Tibial nerve (tissue), 4 donors: ENCODE measurements at regions not wholly inside any gene's neighbourhood (a gene's known extent, or its start where the extent isn't known, plus 50 kb on each side); places are given as distances from the start of the nearest gene placed in this dataset.

Experiments
- DNase-seq, 2 donors: peaks; one replicate each; pipeline ENCODE4 v3.0.0-alpha.2; 2019; ENCODE audit warnings: low spot score in 2 of 2
- H3K27ac ChIP-seq, 4 donors: fragments of 200-600 bp; sonication (generic) in 3 of 4; one replicate each; pipeline ENCODE4 v1.5.1; 2017 to 2019; ENCODE audit warnings: mild to moderate bottlenecking in 1 of 4
- H3K27me3 ChIP-seq, 2 donors: fragments of 200-600 bp; sonication (generic) in 1 of 2; one replicate each; pipeline versions ENCODE4 v1.5.1 to v1.6.0; 2017 to 2019
- H3K36me3 ChIP-seq, 3 donors: fragments of 200-600 bp; sonication (generic); one replicate each; pipeline ENCODE4 v1.5.1; 2018 to 2019
- H3K4me1 ChIP-seq, 4 donors: fragments of 200-600 bp; sonication (generic) in 3 of 4; one replicate each; pipeline ENCODE4 v1.5.1; 2017 to 2019
- H3K4me3 ChIP-seq, 4 donors: fragments of 200-600 bp; sonication (generic) in 3 of 4; one replicate each; pipeline ENCODE4 v1.5.1; 2017 to 2019; ENCODE audit warnings: mild to moderate bottlenecking in 1 of 4, moderate library complexity in 1 of 4
- H3K9me3 ChIP-seq, 4 donors: fragments of 200-600 bp; sonication (generic) in 3 of 4; one replicate each; pipeline ENCODE4 v1.5.1; 2017 to 2019
- EP300 ChIP-seq, 2 donors: sonication (generic); formaldehyde crosslinking; IDR thresholded peaks; one replicate each; pipeline ENCODE4 v1.6.1; 2017; ENCODE audit warnings: antibody characterized with exemption in 2 of 2, mild to moderate bottlenecking in 1 of 2
- POLR2A ChIP-seq, 2 donors: fragments of 450-650 bp; IDR thresholded peaks; one replicate each; pipeline ENCODE4 v1.6.1; 2017; ENCODE audit warnings: antibody characterized with exemption in 2 of 2, mild to moderate bottlenecking in 2 of 2, moderate library complexity in 2 of 2
- WGBS, 2 donors: methylation state at CpG; one replicate each; pipeline ENCODE4 v1.1.5; 2018; 5-methylcytosine and 5-hydroxymethylcytosine counted together
- TF ChIP-seq, protein P1 (sequence below), 5 experiments: fragments of 200-600 bp in 3 of 5; fragments of 450-650 bp in 2 of 5; sonication (generic) in 3 of 5; IDR thresholded peaks; one replicate each; pipeline ENCODE4 v1.5.1; 2016 to 2019; ENCODE audit warnings: antibody characterized with exemption in 5 of 5, mild to moderate bottlenecking in 3 of 5, moderate library complexity in 2 of 5

DNA sequence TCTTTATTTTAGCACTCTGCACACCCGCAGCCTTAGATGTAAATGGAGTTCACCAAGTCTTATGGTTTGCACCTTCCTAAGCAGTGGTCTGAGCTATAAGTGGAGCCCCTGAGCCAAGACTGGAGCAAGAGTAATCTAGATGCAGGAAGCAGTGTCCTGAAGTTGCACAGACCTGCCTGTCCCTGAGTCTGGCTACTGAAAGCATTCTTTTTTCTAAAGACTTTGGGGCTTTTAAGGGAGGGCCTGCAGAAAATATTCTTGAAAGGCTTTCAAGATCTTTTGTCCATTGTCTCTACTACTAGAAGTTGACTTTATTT is 389.7 kb downstream of the KDM5D start:
- 100% methylated on average over 1 of the region's 1 CpG; no CpG with 5 or more reads in 1 of the 2 donors for WGBS, 2 donors
- Histone ChIP-seq H3K4me3 (no peak overlapping the region), H3K36me3 (no peaks in the 10 kb centered on the region), H3K4me1 (no peaks in the 10 kb centered on the region), H3K27ac (no peak overlapping the region), H3K9me3 (no peaks in the 10 kb centered on the region), H3K27me3 (no peaks in the 10 kb centered on the region)
- TF ChIP-seq, protein P1, sequence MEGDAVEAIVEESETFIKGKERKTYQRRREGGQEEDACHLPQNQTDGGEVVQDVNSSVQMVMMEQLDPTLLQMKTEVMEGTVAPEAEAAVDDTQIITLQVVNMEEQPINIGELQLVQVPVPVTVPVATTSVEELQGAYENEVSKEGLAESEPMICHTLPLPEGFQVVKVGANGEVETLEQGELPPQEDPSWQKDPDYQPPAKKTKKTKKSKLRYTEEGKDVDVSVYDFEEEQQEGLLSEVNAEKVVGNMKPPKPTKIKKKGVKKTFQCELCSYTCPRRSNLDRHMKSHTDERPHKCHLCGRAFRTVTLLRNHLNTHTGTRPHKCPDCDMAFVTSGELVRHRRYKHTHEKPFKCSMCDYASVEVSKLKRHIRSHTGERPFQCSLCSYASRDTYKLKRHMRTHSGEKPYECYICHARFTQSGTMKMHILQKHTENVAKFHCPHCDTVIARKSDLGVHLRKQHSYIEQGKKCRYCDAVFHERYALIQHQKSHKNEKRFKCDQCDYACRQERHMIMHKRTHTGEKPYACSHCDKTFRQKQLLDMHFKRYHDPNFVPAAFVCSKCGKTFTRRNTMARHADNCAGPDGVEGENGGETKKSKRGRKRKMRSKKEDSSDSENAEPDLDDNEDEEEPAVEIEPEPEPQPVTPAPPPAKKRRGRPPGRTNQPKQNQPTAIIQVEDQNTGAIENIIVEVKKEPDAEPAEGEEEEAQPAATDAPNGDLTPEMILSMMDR (IDR thresholded peaks at IDR 0.05) = no peak
- no peak for TF ChIP-seq POLR2A (IDR thresholded peaks at IDR 0.05)
- TF ChIP-seq EP300 (IDR thresholded peaks at IDR 0.05) = no peak
- no peak for DNase-seq

- Histone ChIP-seq H3K9me3 (no peaks in the 10 kb centered on the region), H3K4me1 (no peaks in the 10 kb centered on the region), H3K4me3 (no peak overlapping the region), H3K36me3 (no peaks in the 10 kb centered on the region), H3K27me3 (no peaks in the 10 kb centered on the region), H3K27ac (no peak overlapping the region)
- TF ChIP-seq, protein P1 (IDR thresholded peaks at IDR 0.05) = no peak
- TF ChIP-seq POLR2A (IDR thresholded peaks at IDR 0.05) (no peak), EP300 (IDR thresholded peaks at IDR 0.05) (no peak)
- 84% methylated on average over 4 of the region's 4 CpGs; no CpG with 5 or more reads in 1 of the 2 donors for WGBS, 2 donors
- no peak for DNase-seq
Observed at GRCh38 chrY:19354061-19354856, 390.3 kb downstream of the KDM5D start.

- Histone ChIP-seq H3K27ac (no peak overlapping the region), H3K4me3 (no peak overlapping the region), H3K9me3 (no peaks in the 10 kb centered on the region), H3K27me3 (no peaks in the 10 kb centered on the region), H3K4me1 (no peaks in the 10 kb centered on the region), H3K36me3 (no peaks in the 10 kb centered on the region)
- TF ChIP-seq POLR2A (IDR thresholded peaks at IDR 0.05) (no peak), EP300 (IDR thresholded peaks at IDR 0.05) (no peak)
- TF ChIP-seq, protein P1 (IDR thresholded peaks at IDR 0.05) = no peak
- WGBS, 2 donors = 67% methylated on average over 2 of the region's 2 CpGs; no CpG with 5 or more reads in 1 of the 2 donors
- no peak for DNase-seq
Observed at GRCh38 chrY:19351616-19352015, 392.9 kb downstream of the KDM5D start.

- Histone ChIP-seq H3K27ac (no peak overlapping the region), H3K4me3 (no peak overlapping the region), H3K9me3 (peaks cover 0 to 3% (median 0%) of the 10 kb centered on the region in 4 donors), H3K4me1 (no peaks in the 10 kb centered on the region), H3K27me3 (no peaks in the 10 kb centered on the region), H3K36me3 (no peaks in the 10 kb centered on the region)
- TF ChIP-seq EP300 (IDR thresholded peaks at IDR 0.05) (no peak), POLR2A (IDR thresholded peaks at IDR 0.05) (no peak)
- TF ChIP-seq, protein P1 (IDR thresholded peaks at IDR 0.05) = no peak
- 63% methylated on average over 3 of the region's 3 CpGs; no CpG with 5 or more reads in 1 of the 2 donors for WGBS, 2 donors
- no peak for DNase-seq
Observed at GRCh38 chrY:19321701-19322100, 422.8 kb downstream of the KDM5D start.

DNA sequence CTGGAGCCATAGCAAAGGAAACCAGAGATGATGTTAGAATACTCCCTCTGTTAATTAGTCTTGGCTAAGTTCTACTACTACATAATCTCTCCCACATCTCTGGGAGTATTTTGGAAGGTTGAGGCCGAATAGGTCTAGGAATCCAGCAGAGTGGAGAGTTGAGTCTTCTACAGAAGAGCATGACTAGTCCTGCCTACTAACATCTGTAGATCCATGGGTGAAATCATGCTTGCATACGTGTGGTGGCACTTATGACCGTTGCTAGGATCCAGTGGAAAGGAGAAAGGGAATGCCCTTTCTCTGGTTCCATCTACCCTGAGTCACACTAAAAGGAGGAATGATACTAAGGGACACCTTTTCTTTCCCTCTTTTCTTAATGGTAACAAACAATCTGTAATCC is 425.4 kb downstream of the KDM5D start:
- DNase-seq = no peak
- Histone ChIP-seq H3K27me3 (no peaks in the 10 kb centered on the region), H3K9me3 (peaks cover 0 to 3% (median 0%) of the 10 kb centered on the region in 4 donors), H3K27ac (no peak overlapping the region), H3K4me3 (no peak overlapping the region), H3K36me3 (no peaks in the 10 kb centered on the region), H3K4me1 (no peaks in the 10 kb centered on the region)
- TF ChIP-seq, protein P1 (IDR thresholded peaks at IDR 0.05) = no peak
- TF ChIP-seq EP300 (IDR thresholded peaks at IDR 0.05) (no peak), POLR2A (IDR thresholded peaks at IDR 0.05) (no peak)
- 70% methylated on average over 3 of the region's 3 CpGs; no CpG with 5 or more reads in 1 of the 2 donors for WGBS, 2 donors
